Suprapubic skin (tissue), 3 donors: ENCODE measurements at regions not wholly inside any gene's neighbourhood (a gene's known extent, or its start where the extent isn't known, plus 50 kb on each side); places are given as distances from the start of the nearest gene placed in this dataset.

ENCODE experiments used
- POLR2A ChIP-seq, 2 donors: fragments of 450-650 bp; IDR thresholded peaks; one replicate each; pipeline ENCODE4 v1.6.1; 2017; ENCODE audit warnings: antibody characterized with exemption in 2 of 2, mild to moderate bottlenecking in 2 of 2, moderate library complexity in 2 of 2
- TF ChIP-seq, protein P1 (sequence below), 2 donors: fragments of 200-600 bp in 1 of 2; fragments of 450-650 bp in 1 of 2; sonication (generic) in 1 of 2; IDR thresholded peaks; one replicate each; pipeline ENCODE4 v1.5.1; 2016 to 2019; ENCODE audit warnings: antibody characterized with exemption in 2 of 2, mild to moderate bottlenecking in 1 of 2, moderate library complexity in 1 of 2

DNA sequence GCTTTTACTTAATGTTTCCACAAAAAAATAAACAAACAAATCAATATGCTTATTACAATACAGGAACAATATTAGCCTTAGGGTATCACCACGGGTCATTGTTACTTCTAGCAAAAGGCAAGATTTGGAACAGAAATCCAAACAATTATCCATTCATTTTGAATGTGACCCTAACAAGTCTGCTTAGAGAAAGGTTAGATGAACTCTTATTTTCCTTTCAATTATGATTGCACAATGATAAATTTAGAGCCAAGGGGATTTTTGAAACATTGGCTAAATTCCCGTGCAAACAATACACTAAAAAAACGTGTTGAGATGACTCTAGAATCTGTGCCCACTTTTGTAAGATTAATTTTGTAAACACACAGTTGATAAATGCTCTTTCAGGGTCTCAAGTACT is 474.7 kb downstream of the PCDH7 start:
- TF ChIP-seq, protein P1, sequence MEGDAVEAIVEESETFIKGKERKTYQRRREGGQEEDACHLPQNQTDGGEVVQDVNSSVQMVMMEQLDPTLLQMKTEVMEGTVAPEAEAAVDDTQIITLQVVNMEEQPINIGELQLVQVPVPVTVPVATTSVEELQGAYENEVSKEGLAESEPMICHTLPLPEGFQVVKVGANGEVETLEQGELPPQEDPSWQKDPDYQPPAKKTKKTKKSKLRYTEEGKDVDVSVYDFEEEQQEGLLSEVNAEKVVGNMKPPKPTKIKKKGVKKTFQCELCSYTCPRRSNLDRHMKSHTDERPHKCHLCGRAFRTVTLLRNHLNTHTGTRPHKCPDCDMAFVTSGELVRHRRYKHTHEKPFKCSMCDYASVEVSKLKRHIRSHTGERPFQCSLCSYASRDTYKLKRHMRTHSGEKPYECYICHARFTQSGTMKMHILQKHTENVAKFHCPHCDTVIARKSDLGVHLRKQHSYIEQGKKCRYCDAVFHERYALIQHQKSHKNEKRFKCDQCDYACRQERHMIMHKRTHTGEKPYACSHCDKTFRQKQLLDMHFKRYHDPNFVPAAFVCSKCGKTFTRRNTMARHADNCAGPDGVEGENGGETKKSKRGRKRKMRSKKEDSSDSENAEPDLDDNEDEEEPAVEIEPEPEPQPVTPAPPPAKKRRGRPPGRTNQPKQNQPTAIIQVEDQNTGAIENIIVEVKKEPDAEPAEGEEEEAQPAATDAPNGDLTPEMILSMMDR (IDR thresholded peaks at IDR 0.05) = no peak
- TF ChIP-seq POLR2A (IDR thresholded peaks at IDR 0.05) = no peak
